ENCODE measurements at regions not wholly inside any gene's neighbourhood (a gene's known extent, or its start where the extent isn't known, plus 50 kb on each side); places are given as distances from the start of the nearest gene placed in this dataset.

DNA sequence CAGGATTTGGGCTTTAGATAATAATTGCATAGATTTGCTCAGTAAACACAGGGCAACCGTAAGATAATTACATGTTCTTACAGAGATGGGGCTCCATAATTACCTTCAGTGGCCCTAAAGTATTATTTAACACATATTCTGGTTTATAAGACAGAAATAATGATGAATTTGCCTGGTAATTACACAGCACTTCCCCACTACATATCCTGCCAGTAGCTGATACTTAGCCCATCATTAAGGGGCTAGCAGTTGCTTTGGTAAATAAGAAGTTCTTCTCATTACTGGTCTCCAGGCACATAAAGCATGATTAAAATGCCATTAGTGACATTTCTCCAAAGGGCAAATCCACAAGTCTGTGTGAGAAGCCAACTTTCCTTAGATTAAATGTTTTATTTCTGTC is 158.7 kb downstream of the NUAK1 start:
- no peak overlapping the region for H3K4me3 ChIP-seq (ENCODE audit: low read length)
- no peaks in the 10 kb centered on the region for H3K27me3 ChIP-seq (ENCODE audit: control insufficient read depth in 1 of 2, insufficient read depth in 2 of 2, low read length in 2 of 2)
- ATAC-seq (ENCODE audit: poor library complexity): no peak
- no peaks in the 10 kb centered on the region for H3K4me1 ChIP-seq (ENCODE audit: insufficient read depth, low read length)
- Mint-ChIP-seq H3K27ac (no peak overlapping the region), H3K27me3 (no peaks in the 10 kb centered on the region), H3K36me3 (ENCODE audit: low read depth) (no peaks in the 10 kb centered on the region), H3K4me1 (ENCODE audit: low read depth) (no peaks in the 10 kb centered on the region), H3K9me3 (peaks cover 1% of the 10 kb centered on the region), H3K4me3 (no peak overlapping the region)
- TF ChIP-seq, protein P1, sequence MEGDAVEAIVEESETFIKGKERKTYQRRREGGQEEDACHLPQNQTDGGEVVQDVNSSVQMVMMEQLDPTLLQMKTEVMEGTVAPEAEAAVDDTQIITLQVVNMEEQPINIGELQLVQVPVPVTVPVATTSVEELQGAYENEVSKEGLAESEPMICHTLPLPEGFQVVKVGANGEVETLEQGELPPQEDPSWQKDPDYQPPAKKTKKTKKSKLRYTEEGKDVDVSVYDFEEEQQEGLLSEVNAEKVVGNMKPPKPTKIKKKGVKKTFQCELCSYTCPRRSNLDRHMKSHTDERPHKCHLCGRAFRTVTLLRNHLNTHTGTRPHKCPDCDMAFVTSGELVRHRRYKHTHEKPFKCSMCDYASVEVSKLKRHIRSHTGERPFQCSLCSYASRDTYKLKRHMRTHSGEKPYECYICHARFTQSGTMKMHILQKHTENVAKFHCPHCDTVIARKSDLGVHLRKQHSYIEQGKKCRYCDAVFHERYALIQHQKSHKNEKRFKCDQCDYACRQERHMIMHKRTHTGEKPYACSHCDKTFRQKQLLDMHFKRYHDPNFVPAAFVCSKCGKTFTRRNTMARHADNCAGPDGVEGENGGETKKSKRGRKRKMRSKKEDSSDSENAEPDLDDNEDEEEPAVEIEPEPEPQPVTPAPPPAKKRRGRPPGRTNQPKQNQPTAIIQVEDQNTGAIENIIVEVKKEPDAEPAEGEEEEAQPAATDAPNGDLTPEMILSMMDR (IDR thresholded peaks at IDR 0.05): no peak
- no peak for DNase-seq
- intact Hi-C loops (cut with DNase I, micrococcal nuclease): no loop called here
- CTCF ChIA-PET: no interaction called here
- POLR2A ChIA-PET: no interaction called here
- H3K36me3 ChIP-seq (ENCODE audit: insufficient read depth, low read length): no peaks in the 10 kb centered on the region
- no peak overlapping the region for H3K27ac ChIP-seq (ENCODE audit: low read depth in 1 of 2, low read length in 2 of 2)
- peaks cover 0 to 4% of the 10 kb centered on the region in 2 experiments for H3K9me3 ChIP-seq (ENCODE audit: control insufficient read depth in 1 of 2, insufficient read depth in 1 of 2, low read length in 2 of 2)

DNA sequence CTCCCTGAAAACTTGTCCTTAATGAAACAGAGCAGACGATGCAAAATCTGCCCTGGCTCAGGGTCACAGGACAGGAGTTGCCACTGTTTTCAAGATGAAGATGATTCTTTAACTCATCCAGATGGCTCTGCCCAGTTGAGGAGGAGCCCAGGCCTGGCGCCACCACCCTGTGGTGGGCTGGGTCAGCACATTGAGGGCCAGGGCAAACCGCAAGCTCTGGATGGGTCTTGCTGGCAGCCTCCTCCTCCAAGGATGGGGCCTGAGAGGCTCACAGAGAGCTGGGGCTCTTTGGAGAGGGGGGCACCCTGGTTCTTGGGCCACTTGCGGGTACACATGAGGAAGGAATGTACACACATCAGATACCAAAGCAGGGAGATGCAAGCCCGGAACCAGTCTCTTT is 158.2 kb downstream of the NUAK1 start:
- Histone ChIP-seq H3K27ac (ENCODE audit: low read depth in 1 of 2, low read length in 2 of 2) (no peak overlapping the region), H3K4me3 (ENCODE audit: low read length) (no peak overlapping the region), H3K4me1 (ENCODE audit: insufficient read depth, low read length) (no peaks in the 10 kb centered on the region), H3K36me3 (ENCODE audit: insufficient read depth, low read length) (no peaks in the 10 kb centered on the region), H3K27me3 (ENCODE audit: control insufficient read depth in 1 of 2, insufficient read depth in 2 of 2, low read length in 2 of 2) (no peaks in the 10 kb centered on the region), H3K9me3 (ENCODE audit: control insufficient read depth in 1 of 2, insufficient read depth in 1 of 2, low read length in 2 of 2) (peaks cover 0 to 4% of the 10 kb centered on the region in 2 experiments)
- DNase-seq (no peak), ATAC-seq (ENCODE audit: poor library complexity) (no peak)
- CTCF ChIA-PET: no interaction called here
- no peaks in the 10 kb centered on the region for H3K27me3 Mint-ChIP-seq
- TF ChIP-seq, protein P1 (IDR thresholded peaks at IDR 0.05): no peak
- peaks cover 1% of the 10 kb centered on the region for H3K9me3 Mint-ChIP-seq
- H3K36me3 Mint-ChIP-seq (ENCODE audit: low read depth): no peaks in the 10 kb centered on the region
- H3K4me1 Mint-ChIP-seq (ENCODE audit: low read depth): no peaks in the 10 kb centered on the region
- intact Hi-C loops (cut with DNase I, micrococcal nuclease): no loop called here
- H3K4me3 Mint-ChIP-seq: no peak overlapping the region
- POLR2A ChIA-PET: no interaction called here
- no peak overlapping the region for H3K27ac Mint-ChIP-seq

DNA sequence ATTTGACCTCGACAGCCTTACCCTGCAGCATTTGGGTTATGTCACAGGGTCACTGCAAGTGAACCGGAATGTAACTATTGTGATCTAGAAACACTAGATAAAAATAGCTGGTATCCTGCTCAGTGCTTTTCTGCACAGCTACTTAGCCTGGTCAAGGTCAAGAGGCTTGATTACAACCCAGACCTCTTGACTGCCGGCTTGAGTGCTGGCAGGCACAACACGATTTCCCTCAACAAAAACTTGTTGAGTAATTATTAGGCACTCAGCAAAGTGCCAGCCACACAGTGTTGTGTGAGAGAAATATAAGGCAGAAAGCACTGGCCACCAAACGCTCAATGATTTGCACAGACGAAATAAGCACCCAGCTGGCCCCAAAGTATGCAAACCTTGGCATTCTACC is 156.7 kb downstream of the NUAK1 start:
- POLR2A ChIA-PET: no interaction called here
- TF ChIP-seq, protein P1 (IDR thresholded peaks at IDR 0.05): no peak
- intact Hi-C loops (cut with DNase I, micrococcal nuclease): no loop called here
- ATAC-seq (ENCODE audit: poor library complexity) (no peak), DNase-seq (no peak)
- no peaks in the 10 kb centered on the region for H3K36me3 ChIP-seq (ENCODE audit: insufficient read depth, low read length)
- no peak overlapping the region for H3K27ac Mint-ChIP-seq
- H3K27me3 Mint-ChIP-seq: no peaks in the 10 kb centered on the region
- no peaks in the 10 kb centered on the region for H3K36me3 Mint-ChIP-seq (ENCODE audit: low read depth)
- H3K9me3 Mint-ChIP-seq: peaks cover under 1% of the 10 kb centered on the region
- H3K4me1 ChIP-seq (ENCODE audit: insufficient read depth, low read length): no peaks in the 10 kb centered on the region
- no peak overlapping the region for H3K27ac ChIP-seq (ENCODE audit: low read depth in 1 of 2, low read length in 2 of 2)
- no peaks in the 10 kb centered on the region for H3K4me1 Mint-ChIP-seq (ENCODE audit: low read depth)
- no peak overlapping the region for H3K4me3 ChIP-seq (ENCODE audit: low read length)
- CTCF ChIA-PET: no interaction called here
- peaks cover 0 to 6% of the 10 kb centered on the region in 2 experiments for H3K9me3 ChIP-seq (ENCODE audit: control insufficient read depth in 1 of 2, insufficient read depth in 1 of 2, low read length in 2 of 2)
- no peaks in the 10 kb centered on the region for H3K27me3 ChIP-seq (ENCODE audit: control insufficient read depth in 1 of 2, insufficient read depth in 2 of 2, low read length in 2 of 2)
- no peak overlapping the region for H3K4me3 Mint-ChIP-seq

Measured in CD4-positive, alpha-beta T cell (primary cell).